K562 (cell line): ENCODE measurements at regions not wholly inside any gene's neighbourhood (a gene's known extent, or its start where the extent isn't known, plus 50 kb on each side); places are given as distances from the start of the nearest gene placed in this dataset.

Source experiments
- ATAC-seq: fragments of 200-7000 bp; cut with Tn5 transposase; 3 replicates; pipeline ENCODE4 v1.9.1; 2020; ENCODE audit warnings: moderate library complexity
- BruUV-seq: library from RNA; stranded (reverse); fragments of 400-500 nt; replicated peaks from 2 replicates; lab custom pipeline; 2021; lab: Mats Ljungman, UMichigan
- CTCF ChIA-PET: fragments of 300-600 bp; formaldehyde crosslinking; extraction: SDS; loops from one replicate; lab custom pipeline; 2021; ENCODE audit warnings: low intra/inter-chr PET ratio; lab: Yijun Ruan, JAX
- POLR2A ChIA-PET: fragments of 300-600, 350-650 bp; sonication (Branson Sonifier 250); formaldehyde crosslinking; extraction: SDS; loops from one replicate; lab custom pipeline; 2021; ENCODE audit warnings: antibody characterized with exemption, inconsistent platforms; lab: Yijun Ruan, JAX
- DNase-seq, 4 experiments: peaks; one replicate each; pipeline versions ENCODE4 v3.0.0 to v3.0.0-alpha.2; 2011 to 2018; ENCODE audit warnings: low spot score in 3 of 4, mixed read lengths in 3 of 4; ENCODE audit errors: extremely low read depth in 1 of 4
- FAIRE-seq: peaks from 2 replicates; lab custom pipeline; 2011; peaks lifted over from hg19 to GRCh38; lab: Jason Lieb, UNC
- H2AFZ ChIP-seq: 2 replicates; pipeline ENCODE4 v1.6.0; 2011; ENCODE audit warnings: low read depth, low read length, control low read depth, inconsistent platforms
- H3K27ac ChIP-seq: fragments of 200-600 bp; 3 replicates; pipeline ENCODE4 v1.8.0; 2011; ENCODE audit warnings: low read depth, mild to moderate bottlenecking, control low read depth, inconsistent platforms, low read length, moderate library complexity, mixed read lengths; ENCODE audit errors: extremely low read depth
- H3K27me3 ChIP-seq, 2 experiments: fragments of 300-600 bp in 1 of 2; 2 replicates in 1 of 2; 3 replicates in 1 of 2; pipeline versions ENCODE4 v1.6.0 to v1.8.0; 2011; ENCODE audit warnings: inconsistent platforms in 2 of 2, low read length in 2 of 2, mild to moderate bottlenecking in 1 of 2, mixed read lengths in 1 of 2, moderate library complexity in 1 of 2; ENCODE audit not compliant: control insufficient read depth in 2 of 2, insufficient read depth in 2 of 2
- H3K36me3 ChIP-seq: fragments of 300-600 bp; 3 replicates; pipeline ENCODE4 v1.8.0; 2011; ENCODE audit warnings: mild to moderate bottlenecking, low read length, inconsistent platforms; ENCODE audit not compliant: control insufficient read depth, insufficient read depth
- H3K4me1 ChIP-seq, 2 experiments: fragments of 200-600 bp in 1 of 2; replicated peaks in 1 of 2; 2 replicates in 1 of 2; 3 replicates in 1 of 2; pipeline versions ENCODE4 v1.5.1 to v1.8.0; 2011; ENCODE audit warnings: inconsistent platforms in 2 of 2, low read length in 2 of 2, mild to moderate bottlenecking in 1 of 2, mixed read lengths in 1 of 2, moderate library complexity in 1 of 2; ENCODE audit not compliant: control insufficient read depth in 2 of 2, insufficient read depth in 2 of 2
- H3K4me2 ChIP-seq: 2 replicates; pipeline ENCODE4 v1.6.1; 2011; ENCODE audit warnings: low read length, control low read depth, inconsistent platforms, mixed read lengths; ENCODE audit not compliant: insufficient read depth
- H3K4me3 ChIP-seq: fragments of 200-600 bp; sonication (generic), shearing (Covaris generic); 2 replicates; pipeline ENCODE4 v1.5.1; 2016; ENCODE audit warnings: control low read depth, inconsistent platforms
- H3K79me2 ChIP-seq: fragments of 200-600 bp; 3 replicates; pipeline ENCODE4 v1.8.0; 2011; ENCODE audit warnings: low read length, inconsistent platforms; ENCODE audit not compliant: control insufficient read depth, insufficient read depth
- H3K9ac ChIP-seq, 2 experiments: 2 replicates each; pipeline versions ENCODE4 v1.6.0 to v1.6.1; 2011; ENCODE audit warnings: low read depth in 2 of 2, low read length in 2 of 2, control low read depth in 1 of 2, inconsistent platforms in 1 of 2, mild to moderate bottlenecking in 1 of 2, mixed read lengths in 1 of 2; ENCODE audit not compliant: insufficient read depth in 1 of 2
- H3K9me1 ChIP-seq: one replicate; pipeline ENCODE4 v1.6.0; 2011; ENCODE audit warnings: inconsistent platforms, mild to moderate bottlenecking, low read length, moderate library complexity; ENCODE audit not compliant: control insufficient read depth, insufficient read depth
- H3K9me3 ChIP-seq: replicated peaks from 2 replicates; pipeline ENCODE4 v1.5.1; 2011; ENCODE audit warnings: low read depth, low read length, inconsistent platforms; ENCODE audit not compliant: control insufficient read depth, insufficient read depth
- H4K20me1 ChIP-seq: replicated peaks from 2 replicates; pipeline ENCODE4 v1.6.1; 2011; ENCODE audit warnings: low read length, inconsistent platforms, mixed read lengths; ENCODE audit not compliant: control insufficient read depth, insufficient read depth
- CEBPG ChIP-seq, 3 experiments: fragments of 200-800 bp in 1 of 3; sonication (Bioruptor generic) in 1 of 3; sonication (generic) in 1 of 3; formaldehyde crosslinking in 1 of 3; IDR thresholded peaks in 2 of 3; conservative IDR thresholded peaks in 1 of 3; 2 replicates each; pipeline versions ENCODE4 v1.6.1 to v1.8.0; 2016 to 2022; ENCODE audit warnings: missing compliant biosample characterization in 2 of 3, missing genetic modification characterization in 2 of 3, mild to moderate bottlenecking in 1 of 3, missing genetic modification reagents in 1 of 3
- EZH2 ChIP-seq: IDR thresholded peaks from 2 replicates; pipeline ENCODE4 v1.6.1; 2012; ENCODE audit warnings: low read depth, mild to moderate bottlenecking, inconsistent platforms, low read length, borderline replicate concordance
- NR2F6 ChIP-seq: fragments of 450-650 bp; formaldehyde crosslinking; IDR thresholded peaks from 2 replicates; pipeline ENCODE4 v1.4.0; 2020; ENCODE audit warnings: mild to moderate bottlenecking
- PHF8 ChIP-seq: fragments of 200-600 bp; sonication (generic); IDR thresholded peaks from 2 replicates; pipeline ENCODE4 v1.6.1; 2012; ENCODE audit warnings: mixed run types, mild to moderate bottlenecking, inconsistent platforms, low read length, moderate library complexity, borderline replicate concordance
- PTBP1 ChIP-seq: fragments of 200-400 bp; formaldehyde crosslinking; IDR thresholded peaks from 2 replicates; pipeline ENCODE4 v1.6.1; 2017; ENCODE audit warnings: low read depth, low read length
- PYGO2 ChIP-seq: fragments of 450-650 bp; IDR thresholded peaks from 2 replicates; pipeline ENCODE4 v1.6.1; 2016; ENCODE audit warnings: mild to moderate bottlenecking, missing genetic modification characterization, moderate library complexity, missing compliant biosample characterization
- SIN3B ChIP-seq: fragments of 450-650 bp; IDR thresholded peaks from 2 replicates; pipeline ENCODE4 v1.6.1; 2017; ENCODE audit warnings: low read depth, mild to moderate bottlenecking, moderate library complexity
- STAG1 ChIP-seq: sonication (generic); formaldehyde crosslinking; IDR thresholded peaks from 2 replicates; pipeline ENCODE4 v1.5.0; 2020; ENCODE audit warnings: missing genetic modification reagents, borderline replicate concordance
- THRAP3 ChIP-seq: fragments of 450-650 bp; IDR thresholded peaks from 2 replicates; pipeline ENCODE4 v1.6.1; 2016; ENCODE audit warnings: mild to moderate bottlenecking, inconsistent platforms, borderline replicate concordance
- ZBED1 ChIP-seq: IDR thresholded peaks from 2 replicates; pipeline ENCODE4 v1.6.1; 2014
- ZNF311 ChIP-seq: fragments of 250-450 bp; sonication (Bioruptor Pico); IDR thresholded peaks from 2 replicates; pipeline ENCODE4 v1.4.0; 2020; ENCODE audit warnings: mild to moderate bottlenecking, moderate library complexity
- WGBS: fragments of 100-300 bp; shearing (Covaris generic); methylation state at CpG from one replicate; pipeline ENCODE4 v1.1.6; 2016; ENCODE audit warnings: low coverage, mixed read lengths; ENCODE audit not compliant: insufficient coverage; ENCODE audit errors: missing lambda C conversion rate; 5-methylcytosine and 5-hydroxymethylcytosine counted together
- in situ Hi-C: fragments of 300-500 bp; cut with MboI; formaldehyde crosslinking; loops from 4 replicates; pipeline ENCODE4 v1.15.0; 2018; ENCODE audit warnings: inconsistent platforms, mixed read lengths
- intact Hi-C: fragments of 100-400 bp; cut with micrococcal nuclease; formaldehyde crosslinking; loops from 2 replicates; pipeline ENCODE4 v1.14.2; 2022
- TF ChIP-seq, protein P1 (sequence below): fragments of 450-650 bp; formaldehyde crosslinking; IDR thresholded peaks from 2 replicates; pipeline ENCODE4 v1.4.0; 2020; ENCODE audit warnings: mild to moderate bottlenecking
- TF ChIP-seq, protein P2 (sequence below), 2 experiments: fragments of 150-350 bp in 1 of 2; IDR thresholded peaks; 2 replicates each; pipeline ENCODE4 v1.6.1; 2012 to 2016; ENCODE audit warnings: low read depth in 2 of 2, low read length in 2 of 2, mild to moderate bottlenecking in 1 of 2, moderate library complexity in 1 of 2
- TF ChIP-seq, protein P3 (sequence below): fragments of 250-450 bp; sonication (Bioruptor Pico); IDR thresholded peaks from 2 replicates; pipeline ENCODE4 v1.5.0; 2021
- TF ChIP-seq, protein P4 (sequence below): IDR thresholded peaks from 3 replicates; pipeline ENCODE4 v1.6.1; 2011; ENCODE audit warnings: borderline replicate concordance, mild to moderate bottlenecking; ENCODE audit not compliant: insufficient read length, insufficient read depth

DNA sequence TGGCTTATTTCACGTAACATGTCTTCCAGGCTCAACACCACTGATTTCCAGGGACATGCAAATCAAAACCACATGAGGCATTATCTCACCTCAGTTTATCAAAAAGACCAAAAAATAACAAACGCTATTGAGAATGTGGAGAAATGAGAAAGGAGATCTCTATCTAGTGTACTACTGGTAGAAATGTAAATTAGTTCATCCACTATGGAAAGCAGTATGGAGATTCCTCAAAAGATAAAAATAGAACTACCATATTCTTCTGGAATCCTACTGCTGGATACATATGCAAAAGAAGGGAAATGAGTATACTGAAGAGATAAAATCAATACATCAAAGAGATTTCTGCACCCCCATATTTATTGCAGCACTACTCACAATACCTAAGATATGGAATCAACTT is 329.6 kb upstream of the NDST3 start (continued):
- TF ChIP-seq, protein P1, sequence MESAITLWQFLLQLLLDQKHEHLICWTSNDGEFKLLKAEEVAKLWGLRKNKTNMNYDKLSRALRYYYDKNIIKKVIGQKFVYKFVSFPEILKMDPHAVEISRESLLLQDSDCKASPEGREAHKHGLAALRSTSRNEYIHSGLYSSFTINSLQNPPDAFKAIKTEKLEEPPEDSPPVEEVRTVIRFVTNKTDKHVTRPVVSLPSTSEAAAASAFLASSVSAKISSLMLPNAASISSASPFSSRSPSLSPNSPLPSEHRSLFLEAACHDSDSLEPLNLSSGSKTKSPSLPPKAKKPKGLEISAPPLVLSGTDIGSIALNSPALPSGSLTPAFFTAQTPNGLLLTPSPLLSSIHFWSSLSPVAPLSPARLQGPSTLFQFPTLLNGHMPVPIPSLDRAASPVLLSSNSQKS (CRISPR knock-in tag): no peak
- no peak for TF ChIP-seq SIN3B
- TF ChIP-seq THRAP3: no peak
- TF ChIP-seq, protein P2, sequence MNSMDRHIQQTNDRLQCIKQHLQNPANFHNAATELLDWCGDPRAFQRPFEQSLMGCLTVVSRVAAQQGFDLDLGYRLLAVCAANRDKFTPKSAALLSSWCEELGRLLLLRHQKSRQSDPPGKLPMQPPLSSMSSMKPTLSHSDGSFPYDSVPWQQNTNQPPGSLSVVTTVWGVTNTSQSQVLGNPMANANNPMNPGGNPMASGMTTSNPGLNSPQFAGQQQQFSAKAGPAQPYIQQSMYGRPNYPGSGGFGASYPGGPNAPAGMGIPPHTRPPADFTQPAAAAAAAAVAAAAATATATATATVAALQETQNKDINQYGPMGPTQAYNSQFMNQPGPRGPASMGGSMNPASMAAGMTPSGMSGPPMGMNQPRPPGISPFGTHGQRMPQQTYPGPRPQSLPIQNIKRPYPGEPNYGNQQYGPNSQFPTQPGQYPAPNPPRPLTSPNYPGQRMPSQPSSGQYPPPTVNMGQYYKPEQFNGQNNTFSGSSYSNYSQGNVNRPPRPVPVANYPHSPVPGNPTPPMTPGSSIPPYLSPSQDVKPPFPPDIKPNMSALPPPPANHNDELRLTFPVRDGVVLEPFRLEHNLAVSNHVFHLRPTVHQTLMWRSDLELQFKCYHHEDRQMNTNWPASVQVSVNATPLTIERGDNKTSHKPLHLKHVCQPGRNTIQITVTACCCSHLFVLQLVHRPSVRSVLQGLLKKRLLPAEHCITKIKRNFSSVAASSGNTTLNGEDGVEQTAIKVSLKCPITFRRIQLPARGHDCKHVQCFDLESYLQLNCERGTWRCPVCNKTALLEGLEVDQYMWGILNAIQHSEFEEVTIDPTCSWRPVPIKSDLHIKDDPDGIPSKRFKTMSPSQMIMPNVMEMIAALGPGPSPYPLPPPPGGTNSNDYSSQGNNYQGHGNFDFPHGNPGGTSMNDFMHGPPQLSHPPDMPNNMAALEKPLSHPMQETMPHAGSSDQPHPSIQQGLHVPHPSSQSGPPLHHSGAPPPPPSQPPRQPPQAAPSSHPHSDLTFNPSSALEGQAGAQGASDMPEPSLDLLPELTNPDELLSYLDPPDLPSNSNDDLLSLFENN (IDR thresholded peaks at IDR 0.05; ENCODE audit: low read depth in 2 of 2, low read length in 2 of 2): no peak
- no peak for TF ChIP-seq PYGO2

DNA sequence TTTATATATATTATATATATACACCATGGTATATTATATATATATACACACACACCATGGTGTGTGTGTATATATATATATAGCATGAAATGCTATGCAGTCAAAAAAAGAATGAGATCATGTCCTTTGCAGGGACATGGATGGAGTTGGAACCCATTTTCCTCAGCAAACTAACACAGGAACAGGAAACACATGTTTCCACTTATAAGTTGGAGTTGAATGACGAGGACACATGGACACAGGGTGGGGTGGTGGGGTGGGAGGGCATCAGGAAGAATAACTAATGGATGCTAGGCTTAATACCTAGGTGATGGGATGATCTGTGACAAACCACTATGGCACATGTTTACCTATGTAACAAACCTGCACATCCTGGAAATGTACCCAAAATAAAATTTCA is 293.6 kb upstream of the NDST3 start:
- no peaks in the 10 kb centered on the region for H4K20me1 ChIP-seq
- FAIRE-seq: no peak
- no TSS peak for BruUV-seq
- no peak overlapping the region for H3K4me3 ChIP-seq
- no peaks in the 10 kb centered on the region for H3K9me1 ChIP-seq
- no peaks in the 10 kb centered on the region for H3K27me3 ChIP-seq
- DNase-seq: no peak
- no peak overlapping the region for H3K27ac ChIP-seq
- H3K9me3 ChIP-seq: no peaks in the 10 kb centered on the region; the same call in 1 of the 2 replicates
- WGBS: 0% methylated on average over 1 of the region's 1 CpG
- H2AFZ ChIP-seq: no peak overlapping the region
- H3K4me2 ChIP-seq: no peak overlapping the region
- ChIA-PET CTCF (no interaction called here), POLR2A (no interaction called here)
- H3K9ac ChIP-seq: no peak overlapping the region
- in situ Hi-C loops (no loop called here), intact Hi-C loops (no loop called here)
- ATAC-seq: no peak
- H3K79me2 ChIP-seq: no peaks in the 10 kb centered on the region
- H3K4me1 ChIP-seq: no peaks in the 10 kb centered on the region
- no peaks in the 10 kb centered on the region for H3K36me3 ChIP-seq
- TF ChIP-seq ZBED1: no peak
- no peak for TF ChIP-seq PTBP1
- TF ChIP-seq PHF8: no peak
- no peak for TF ChIP-seq STAG1
- no peak for TF ChIP-seq CEBPG (CRISPR knock-in tag; IDR thresholded peaks at IDR 0.05)
- no peak for TF ChIP-seq CEBPG (tag; conservative IDR thresholded peaks at IDR 0.05 in 1 of 2, IDR thresholded peaks at IDR 0.05 in 1 of 2)
- no peak for TF ChIP-seq EZH2
- TF ChIP-seq, protein P3, sequence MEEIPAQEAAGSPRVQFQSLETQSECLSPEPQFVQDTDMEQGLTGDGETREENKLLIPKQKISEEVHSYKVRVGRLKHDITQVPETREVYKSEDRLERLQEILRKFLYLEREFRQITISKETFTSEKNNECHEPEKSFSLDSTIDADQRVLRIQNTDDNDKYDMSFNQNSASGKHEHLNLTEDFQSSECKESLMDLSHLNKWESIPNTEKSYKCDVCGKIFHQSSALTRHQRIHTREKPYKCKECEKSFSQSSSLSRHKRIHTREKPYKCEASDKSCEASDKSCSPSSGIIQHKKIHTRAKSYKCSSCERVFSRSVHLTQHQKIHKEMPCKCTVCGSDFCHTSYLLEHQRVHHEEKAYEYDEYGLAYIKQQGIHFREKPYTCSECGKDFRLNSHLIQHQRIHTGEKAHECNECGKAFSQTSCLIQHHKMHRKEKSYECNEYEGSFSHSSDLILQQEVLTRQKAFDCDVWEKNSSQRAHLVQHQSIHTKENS (CRISPR knock-in tag): no peak
- no peak for TF ChIP-seq NR2F6
- TF ChIP-seq ZNF311 (CRISPR knock-in tag): no peak
- TF ChIP-seq, protein P4, sequence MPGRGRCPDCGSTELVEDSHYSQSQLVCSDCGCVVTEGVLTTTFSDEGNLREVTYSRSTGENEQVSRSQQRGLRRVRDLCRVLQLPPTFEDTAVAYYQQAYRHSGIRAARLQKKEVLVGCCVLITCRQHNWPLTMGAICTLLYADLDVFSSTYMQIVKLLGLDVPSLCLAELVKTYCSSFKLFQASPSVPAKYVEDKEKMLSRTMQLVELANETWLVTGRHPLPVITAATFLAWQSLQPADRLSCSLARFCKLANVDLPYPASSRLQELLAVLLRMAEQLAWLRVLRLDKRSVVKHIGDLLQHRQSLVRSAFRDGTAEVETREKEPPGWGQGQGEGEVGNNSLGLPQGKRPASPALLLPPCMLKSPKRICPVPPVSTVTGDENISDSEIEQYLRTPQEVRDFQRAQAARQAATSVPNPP: no peak
